H9 (cell line): ENCODE measurements at regions not wholly inside any gene's neighbourhood (a gene's known extent, or its start where the extent isn't known, plus 50 kb on each side); places are given as distances from the start of the nearest gene placed in this dataset.

ENCODE experiments used
- DNase-seq: peaks from one replicate; pipeline ENCODE4 v3.0.0-alpha.2; 2017
- H2AFZ ChIP-seq: one replicate; pipeline ENCODE4 v1.6.1; 2013; ENCODE audit warnings: mild to moderate bottlenecking, low read length, control low read depth, moderate library complexity
- H2AK5ac ChIP-seq: 2 replicates; pipeline ENCODE4 v1.6.1; 2013; ENCODE audit warnings: low read length, control low read depth, mixed read lengths; ENCODE audit not compliant: insufficient read length
- H2BK120ac ChIP-seq: one replicate; pipeline ENCODE4 v1.6.1; 2013; ENCODE audit warnings: low read depth, mild to moderate bottlenecking, low read length, control low read depth, inconsistent platforms; ENCODE audit not compliant: poor library complexity, severe bottlenecking
- H2BK12ac ChIP-seq: 2 replicates; pipeline ENCODE4 v1.6.1; 2013; ENCODE audit warnings: low read length, control low read depth, mixed read lengths, low read depth; ENCODE audit not compliant: insufficient read length
- H2BK15ac ChIP-seq: 2 replicates; pipeline ENCODE4 v1.6.1; 2013; ENCODE audit warnings: low read depth, low read length, control low read depth
- H2BK20ac ChIP-seq: one replicate; pipeline ENCODE4 v1.6.1; 2013; ENCODE audit warnings: low read depth, mild to moderate bottlenecking, low read length, control low read depth, inconsistent platforms; ENCODE audit not compliant: poor library complexity, severe bottlenecking
- H2BK5ac ChIP-seq: 2 replicates; pipeline ENCODE4 v1.6.1; 2013; ENCODE audit warnings: low read length, control low read depth, mixed read lengths; ENCODE audit not compliant: insufficient read length
- H3K14ac ChIP-seq: 2 replicates; pipeline ENCODE4 v1.6.1; 2013; ENCODE audit warnings: low read length, control low read depth; ENCODE audit not compliant: insufficient read depth
- H3K18ac ChIP-seq: 2 replicates; pipeline ENCODE4 v1.6.1; 2013; ENCODE audit warnings: low read depth, mild to moderate bottlenecking, mixed read lengths, low read length, control low read depth; ENCODE audit not compliant: insufficient read length
- H3K23ac ChIP-seq: 2 replicates; pipeline ENCODE4 v1.6.1; 2013; ENCODE audit warnings: low read length, control low read depth, mixed read lengths, low read depth; ENCODE audit not compliant: insufficient read length
- H3K23me2 ChIP-seq: 2 replicates; pipeline ENCODE4 v1.6.1; 2013; ENCODE audit warnings: low read depth, mild to moderate bottlenecking, mixed read lengths, low read length, control low read depth; ENCODE audit not compliant: insufficient read length, poor library complexity, severe bottlenecking
- H3K27ac ChIP-seq: 2 replicates; pipeline ENCODE4 v1.5.1; 2013; ENCODE audit warnings: low read length, control low read depth, mixed read lengths, low read depth; ENCODE audit not compliant: insufficient read length
- H3K27me3 ChIP-seq: 2 replicates; pipeline ENCODE4 v1.6.1; 2013; ENCODE audit warnings: low read length, control low read depth, inconsistent platforms; ENCODE audit not compliant: insufficient read depth
- H3K4ac ChIP-seq: 2 replicates; pipeline ENCODE4 v1.6.1; 2013; ENCODE audit warnings: low read depth, mild to moderate bottlenecking, control low read depth, inconsistent platforms, low read length, moderate library complexity
- H3K4me1 ChIP-seq: 2 replicates; pipeline ENCODE4 v1.6.1; 2013; ENCODE audit warnings: low read length, control low read depth, inconsistent platforms; ENCODE audit not compliant: insufficient read depth
- H3K4me2 ChIP-seq: 2 replicates; pipeline ENCODE4 v1.6.1; 2013; ENCODE audit warnings: low read length, control low read depth, mixed read lengths; ENCODE audit not compliant: insufficient read length, insufficient read depth
- H3K56ac ChIP-seq: 2 replicates; pipeline ENCODE4 v1.6.1; 2013; ENCODE audit warnings: low read depth, mild to moderate bottlenecking, mixed read lengths, low read length, control low read depth; ENCODE audit not compliant: insufficient read length
- H3K79me1 ChIP-seq: 2 replicates; pipeline ENCODE4 v1.6.1; 2013; ENCODE audit warnings: low read depth, mild to moderate bottlenecking, moderate library complexity, low read length, control low read depth, inconsistent platforms; ENCODE audit not compliant: insufficient read depth, poor library complexity, severe bottlenecking
- H3K79me2 ChIP-seq: 2 replicates; pipeline ENCODE4 v1.6.1; 2013; ENCODE audit warnings: low read length, control low read depth, inconsistent platforms; ENCODE audit not compliant: insufficient read depth
- H3K9ac ChIP-seq: 2 replicates; pipeline ENCODE4 v1.6.1; 2013; ENCODE audit warnings: low read length, control low read depth, mixed read lengths; ENCODE audit not compliant: insufficient read length; ENCODE audit errors: extremely low read depth
- H3K9me3 ChIP-seq: one replicate; pipeline ENCODE4 v1.6.1; 2013; ENCODE audit warnings: low read depth, low read length, inconsistent platforms; ENCODE audit not compliant: control insufficient read depth
- H3T11ph ChIP-seq: one replicate; pipeline ENCODE4 v1.6.1; 2013; ENCODE audit warnings: mild to moderate bottlenecking, low read length, control low read depth, inconsistent platforms
- H4K20me1 ChIP-seq: one replicate; pipeline ENCODE4 v1.6.1; 2013; ENCODE audit not compliant: control insufficient read depth, insufficient read length, insufficient read depth
- H4K5ac ChIP-seq: 2 replicates; pipeline ENCODE4 v1.6.1; 2013; ENCODE audit warnings: low read depth, mild to moderate bottlenecking, mixed read lengths, low read length, control low read depth; ENCODE audit not compliant: insufficient read length
- H4K8ac ChIP-seq: replicated peaks from 2 replicates; pipeline ENCODE4 v1.6.1; 2013; ENCODE audit warnings: low read length, control low read depth, mixed read lengths, low read depth; ENCODE audit not compliant: insufficient read length
- H4K91ac ChIP-seq: 2 replicates; pipeline ENCODE4 v1.6.1; 2013; ENCODE audit warnings: low read depth, mild to moderate bottlenecking, moderate library complexity, mixed read lengths, low read length, control low read depth; ENCODE audit not compliant: insufficient read length
- H3K27ac Mint-ChIP-seq, 3 experiments: 2 replicates in 2 of 3; 3 replicates in 1 of 3; pipeline ENCODE4 v1.8.0; 2020 to 2021; ENCODE audit warnings: mixed read lengths in 3 of 3, mild to moderate bottlenecking in 1 of 3, moderate library complexity in 1 of 3
- H3K27me3 Mint-ChIP-seq: 2 replicates; pipeline ENCODE4 v1.8.0; 2021; ENCODE audit warnings: low read depth, mild to moderate bottlenecking, moderate library complexity, mixed read lengths
- H3K36me3 Mint-ChIP-seq, 3 experiments: 2 replicates in 2 of 3; 3 replicates in 1 of 3; pipeline ENCODE4 v1.8.0; 2020 to 2021; ENCODE audit warnings: low read depth in 3 of 3, mixed read lengths in 3 of 3; ENCODE audit not compliant: insufficient read depth in 1 of 3
- H3K4me1 Mint-ChIP-seq, 2 experiments: 2 replicates each; pipeline ENCODE4 v1.8.0; 2020; ENCODE audit warnings: mixed read lengths in 2 of 2
- H3K4me3 Mint-ChIP-seq, 2 experiments: 2 replicates in 1 of 2; 3 replicates in 1 of 2; pipeline ENCODE4 v1.8.0; 2020 to 2021; ENCODE audit warnings: mild to moderate bottlenecking in 2 of 2, mixed read lengths in 2 of 2, moderate library complexity in 1 of 2
- H3K9me3 Mint-ChIP-seq, 2 experiments: 2 replicates in 1 of 2; 3 replicates in 1 of 2; pipeline ENCODE4 v1.8.0; 2020; ENCODE audit warnings: mild to moderate bottlenecking in 2 of 2, mixed read lengths in 2 of 2, moderate library complexity in 1 of 2
- WGBS: extraction: QIAGEN DNeasy Blood & Tissue Kit; methylation state at CpG from one replicate; pipeline ENCODE4 v1.1.7; 2013; ENCODE audit warnings: missing lambda C conversion rate, low lambda C conversion rate, mixed read lengths; ENCODE audit not compliant: insufficient read length; ENCODE audit errors: extremely low coverage; 5-methylcytosine and 5-hydroxymethylcytosine counted together
- TF ChIP-seq, protein P1 (sequence below): fragments of 200-600 bp; sonication (generic); conservative IDR thresholded peaks from 3 replicates; pipeline ENCODE4 v1.8.0; 2021; ENCODE audit warnings: antibody characterized with exemption, mild to moderate bottlenecking

- Histone ChIP-seq H2BK15ac (no peak overlapping the region), H3K27ac (no peak overlapping the region), H4K5ac (no peak overlapping the region), H2BK120ac (no peak overlapping the region), H3K23me2 (no peaks in the 10 kb centered on the region), H3K4me1 (no peaks in the 10 kb centered on the region; the same call in 1 of the 2 replicates), H3K4ac (no peak overlapping the region), H3K79me2 (no peaks in the 10 kb centered on the region), H3K56ac (no peak overlapping the region), H3K79me1 (no peaks in the 10 kb centered on the region), H4K8ac (no peak overlapping the region), H2BK20ac (no peak overlapping the region), H3K27me3 (no peaks in the 10 kb centered on the region), H3K9ac (no peak overlapping the region), H3K14ac (no peak overlapping the region; the same call in 1 of the 2 replicates), H3K23ac (no peak overlapping the region), H3K18ac (no peak overlapping the region), H2AFZ (no peak overlapping the region), H3K9me3 (no peaks in the 10 kb centered on the region), H4K20me1 (no peaks in the 10 kb centered on the region), H3K4me2 (no peak overlapping the region), H2AK5ac (no peak overlapping the region), H2BK12ac (no peak overlapping the region), H4K91ac (no peak overlapping the region), H2BK5ac (no peak overlapping the region), H3T11ph (no peak overlapping the region)
- no peak overlapping the region; a peak in 2 of 7 replicates for H3K27ac Mint-ChIP-seq
- peaks cover 0 to 10% of the 10 kb centered on the region in 2 experiments; a peak in 2 of 5 replicates for H3K9me3 Mint-ChIP-seq
- peak; percentile 28 for DNase-seq
- peaks cover 0 to 5% (median 4%) of the 10 kb centered on the region in 3 experiments; a peak in 2 of 7 replicates for H3K36me3 Mint-ChIP-seq
- no peak overlapping the region for H3K4me3 Mint-ChIP-seq
- TF ChIP-seq, protein P1, sequence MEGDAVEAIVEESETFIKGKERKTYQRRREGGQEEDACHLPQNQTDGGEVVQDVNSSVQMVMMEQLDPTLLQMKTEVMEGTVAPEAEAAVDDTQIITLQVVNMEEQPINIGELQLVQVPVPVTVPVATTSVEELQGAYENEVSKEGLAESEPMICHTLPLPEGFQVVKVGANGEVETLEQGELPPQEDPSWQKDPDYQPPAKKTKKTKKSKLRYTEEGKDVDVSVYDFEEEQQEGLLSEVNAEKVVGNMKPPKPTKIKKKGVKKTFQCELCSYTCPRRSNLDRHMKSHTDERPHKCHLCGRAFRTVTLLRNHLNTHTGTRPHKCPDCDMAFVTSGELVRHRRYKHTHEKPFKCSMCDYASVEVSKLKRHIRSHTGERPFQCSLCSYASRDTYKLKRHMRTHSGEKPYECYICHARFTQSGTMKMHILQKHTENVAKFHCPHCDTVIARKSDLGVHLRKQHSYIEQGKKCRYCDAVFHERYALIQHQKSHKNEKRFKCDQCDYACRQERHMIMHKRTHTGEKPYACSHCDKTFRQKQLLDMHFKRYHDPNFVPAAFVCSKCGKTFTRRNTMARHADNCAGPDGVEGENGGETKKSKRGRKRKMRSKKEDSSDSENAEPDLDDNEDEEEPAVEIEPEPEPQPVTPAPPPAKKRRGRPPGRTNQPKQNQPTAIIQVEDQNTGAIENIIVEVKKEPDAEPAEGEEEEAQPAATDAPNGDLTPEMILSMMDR = no peak
- WGBS = no CpG with 5 or more reads among the region's 3 CpGs
- peaks cover 7 to 8% of the 10 kb centered on the region in 2 experiments for H3K4me1 Mint-ChIP-seq
- H3K27me3 Mint-ChIP-seq = no peaks in the 10 kb centered on the region
Measured at GRCh38 chr3:95567346-95567745, 1247.0 kb upstream of the EPHA6 start.
